ENCODE measurements at regions not wholly inside any gene's neighbourhood (a gene's known extent, or its start where the extent isn't known, plus 50 kb on each side); places are given as distances from the start of the nearest gene placed in this dataset.
A peak's percentile ranks its signal among the peaks of the same experiment; 100 is the strongest.

DNA sequence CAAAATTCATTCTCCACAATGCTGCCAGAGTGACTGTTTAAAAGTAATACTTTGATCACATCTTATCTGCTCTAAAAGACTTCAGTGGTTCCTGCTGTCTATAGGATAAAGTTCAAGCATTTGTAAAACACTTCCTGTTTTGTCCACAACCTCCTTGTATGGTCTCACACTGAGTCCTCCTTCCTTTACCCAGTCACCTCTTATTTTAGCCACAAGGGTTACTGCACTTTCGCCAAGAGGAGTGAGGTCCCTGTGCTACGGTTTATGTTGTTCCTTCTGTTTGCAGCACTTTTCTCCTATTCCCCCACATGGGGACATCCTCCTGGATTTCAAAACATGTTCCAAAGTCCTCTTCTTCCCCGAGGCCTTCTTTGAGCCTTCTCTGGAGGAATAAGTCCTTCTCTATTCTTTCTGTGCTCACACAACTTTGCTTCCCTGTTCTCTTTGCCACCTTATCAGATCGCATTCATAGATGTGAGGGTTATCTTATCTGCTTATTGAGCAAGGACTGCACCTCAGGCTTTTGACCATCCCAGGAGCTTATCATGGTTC is 112.2 kb upstream of the NABP1 start:
- no peak for DNase-seq

DNA sequence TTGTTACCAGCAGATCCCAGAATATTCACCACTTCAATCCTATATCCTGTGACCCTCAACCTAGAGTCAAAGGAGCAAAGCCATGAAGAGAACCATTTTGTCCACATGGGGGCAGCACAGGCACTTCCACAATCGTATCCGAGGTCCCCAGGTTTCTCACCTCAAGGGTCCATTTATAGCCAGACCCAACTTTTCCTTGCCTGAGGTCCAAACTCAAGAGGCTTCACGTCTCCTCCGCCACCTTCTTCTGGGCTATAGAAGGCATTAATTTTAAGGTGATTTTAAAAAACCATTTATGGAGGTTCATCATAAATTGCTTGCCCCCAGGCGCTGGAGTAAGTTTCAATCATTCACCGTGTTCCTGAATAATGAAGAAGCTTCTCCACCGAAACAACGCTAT is 111.6 kb upstream of the NABP1 start:
- peak; percentile 39 for DNase-seq

DNA sequence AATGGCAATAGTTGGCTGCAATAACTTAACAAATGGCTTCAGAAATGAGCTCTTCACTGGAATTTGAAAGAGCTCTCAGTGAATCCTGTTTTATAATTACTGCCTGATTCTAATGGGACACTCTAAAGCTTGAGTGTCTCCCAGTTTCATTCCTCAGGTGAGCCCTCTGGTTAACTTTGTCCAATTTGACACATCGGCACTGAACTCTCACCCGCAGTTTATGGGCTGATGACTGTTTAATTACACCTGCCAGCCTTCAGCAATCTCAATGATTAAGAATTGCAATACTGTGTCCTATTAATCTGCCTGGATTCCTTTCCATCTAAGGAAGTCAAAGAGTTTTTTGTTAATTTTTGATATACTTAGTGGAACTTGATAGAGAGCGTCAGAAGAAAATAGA is 110.7 kb upstream of the NABP1 start:
- DNase-seq: no peak

DNA sequence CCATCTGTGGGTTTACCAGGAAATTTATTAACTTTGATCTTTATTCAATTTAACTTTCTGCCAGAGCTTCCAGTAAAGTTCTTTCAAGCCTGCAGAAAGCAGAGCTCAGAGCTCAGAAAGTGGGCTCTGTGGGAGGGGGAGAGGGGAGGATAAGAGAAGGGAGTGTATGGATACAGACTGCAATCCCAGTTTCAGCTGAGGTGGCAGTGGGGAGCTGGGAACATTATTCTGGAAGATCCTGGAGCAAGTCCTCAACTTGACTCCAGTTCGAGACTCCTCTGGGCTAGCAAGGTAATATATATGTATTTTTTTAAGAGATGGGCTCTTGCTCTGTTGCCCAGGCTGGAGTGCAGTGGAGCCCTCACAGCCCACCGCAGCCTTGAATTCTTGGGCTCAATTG is 108.9 kb upstream of the NABP1 start:
- no peak for DNase-seq

DNA sequence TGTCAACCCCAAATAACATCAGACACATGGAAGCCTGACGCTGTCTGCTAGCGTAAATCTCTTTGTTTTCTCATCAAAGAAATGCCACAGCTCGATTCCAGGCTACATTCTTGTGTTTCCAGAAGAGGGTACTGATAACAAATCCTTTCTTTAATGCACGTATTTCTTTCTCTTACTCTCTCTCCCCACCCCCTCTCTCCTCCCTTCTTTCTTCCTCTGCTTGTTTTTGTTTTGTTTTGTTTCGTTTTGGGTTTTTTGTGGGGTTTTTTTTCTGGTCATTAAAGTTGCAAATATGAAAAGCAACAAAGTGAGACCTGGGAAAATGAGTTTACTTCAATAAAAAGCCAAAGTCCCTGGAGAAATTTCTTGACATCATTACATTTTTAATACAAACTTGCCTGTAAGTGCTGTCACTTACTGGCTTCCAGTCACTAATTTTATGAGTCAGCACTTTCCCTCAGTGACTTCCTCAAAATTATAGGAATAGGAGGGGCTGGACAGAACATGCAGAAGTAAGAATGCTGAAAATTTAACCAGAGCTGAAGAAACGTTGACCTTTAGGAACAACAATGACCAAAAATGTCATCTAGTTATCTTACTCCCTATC is 106.7 kb upstream of the NABP1 start:
- no peak for DNase-seq

DNA sequence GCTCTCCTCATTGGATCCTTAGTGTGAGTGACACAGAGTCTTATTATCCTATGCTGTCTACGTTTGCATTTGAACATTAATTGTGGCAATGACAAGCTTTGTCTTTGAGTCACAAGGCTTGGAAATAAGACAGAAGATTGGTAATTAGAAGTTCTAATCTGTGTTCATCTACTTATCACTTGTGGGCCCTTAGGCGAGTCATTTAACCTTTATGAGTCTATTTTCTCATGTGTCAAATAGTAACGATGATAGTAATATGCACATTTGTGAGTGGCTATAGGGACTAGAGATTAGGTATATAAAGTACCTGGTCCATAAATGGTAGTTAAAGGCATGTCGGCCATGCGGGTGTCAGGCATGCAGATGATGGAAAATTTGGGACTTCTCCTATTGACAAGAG is 105.6 kb upstream of the NABP1 start:
- no peak for DNase-seq

DNA sequence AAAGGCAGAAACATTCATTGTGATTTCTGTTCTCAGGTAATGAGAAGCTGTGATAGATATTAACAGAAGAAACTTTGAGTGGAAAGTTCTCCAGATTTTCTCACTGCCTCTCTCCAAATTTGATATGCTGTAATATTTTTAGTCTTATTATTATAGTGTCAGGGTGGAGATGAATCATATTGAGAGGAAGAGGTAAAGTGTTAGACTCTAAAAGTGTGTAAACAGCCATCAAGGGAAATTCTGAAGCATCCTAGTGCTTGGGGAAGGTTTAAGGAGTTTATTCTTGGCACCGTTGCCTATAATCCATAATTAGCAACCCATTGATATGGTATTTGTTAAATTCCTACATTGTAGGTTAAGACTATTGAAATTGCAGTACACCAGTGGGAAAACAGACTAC is 104.7 kb upstream of the NABP1 start:
- DNase-seq: no peak

DNA sequence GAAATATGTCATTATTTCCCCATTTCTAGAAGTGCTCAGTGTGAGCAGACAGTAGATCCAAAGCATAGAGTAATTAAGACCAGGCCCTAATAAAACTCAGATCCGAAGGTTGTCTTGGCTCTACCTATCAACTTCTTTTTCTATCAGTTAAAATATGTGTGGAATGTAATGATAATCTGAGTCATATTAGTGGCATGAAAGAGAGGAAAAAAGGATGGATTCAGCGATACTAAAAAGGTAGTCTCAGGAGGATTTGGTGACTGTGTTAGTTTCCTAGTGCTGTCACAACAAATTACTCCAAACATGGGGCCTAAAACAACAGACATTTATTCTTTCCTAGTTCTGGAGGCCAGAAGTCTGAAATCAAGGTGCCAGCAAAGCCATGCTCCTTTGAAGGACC is 103.7 kb upstream of the NABP1 start:
- DNase-seq: no peak

DNA sequence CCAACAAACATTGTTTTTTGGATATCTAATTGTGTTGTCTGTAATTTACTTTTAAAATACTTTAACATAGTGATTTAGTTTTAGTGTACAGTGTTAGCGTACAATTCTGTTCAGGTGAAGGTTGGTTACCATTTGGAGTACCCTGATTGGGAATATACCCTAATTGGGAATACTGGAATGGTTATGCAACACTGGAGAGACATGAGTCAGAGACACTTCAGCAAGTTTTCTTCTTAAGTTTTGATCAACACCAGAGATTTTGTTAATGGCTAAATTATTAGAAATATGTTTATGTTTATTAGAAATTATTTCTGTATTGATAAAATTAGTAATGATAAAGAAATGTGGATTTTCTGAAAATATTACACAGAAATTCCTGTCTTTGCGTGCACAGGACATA is 100.3 kb upstream of the NABP1 start:
- no peak for DNase-seq

DNA sequence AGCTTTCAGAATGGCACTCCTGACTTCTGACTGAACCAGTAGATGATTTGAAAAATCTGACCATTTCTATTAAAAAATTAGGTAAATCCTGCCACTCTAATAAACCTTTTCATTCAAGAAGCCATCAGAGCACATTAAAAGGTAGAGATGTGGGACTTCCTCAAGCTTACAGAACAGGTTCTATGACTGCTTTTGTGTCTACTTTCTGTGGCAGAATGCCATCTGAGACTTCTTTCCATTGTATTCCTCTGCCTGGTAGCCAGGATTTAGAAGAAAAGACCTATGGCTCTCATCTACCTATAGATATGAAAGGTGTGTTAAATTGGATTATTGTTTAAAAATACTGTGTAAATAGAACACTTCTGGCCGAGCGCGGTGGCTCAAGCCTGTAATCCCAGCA is 99.9 kb upstream of the NABP1 start:
- no peak for DNase-seq

DNA sequence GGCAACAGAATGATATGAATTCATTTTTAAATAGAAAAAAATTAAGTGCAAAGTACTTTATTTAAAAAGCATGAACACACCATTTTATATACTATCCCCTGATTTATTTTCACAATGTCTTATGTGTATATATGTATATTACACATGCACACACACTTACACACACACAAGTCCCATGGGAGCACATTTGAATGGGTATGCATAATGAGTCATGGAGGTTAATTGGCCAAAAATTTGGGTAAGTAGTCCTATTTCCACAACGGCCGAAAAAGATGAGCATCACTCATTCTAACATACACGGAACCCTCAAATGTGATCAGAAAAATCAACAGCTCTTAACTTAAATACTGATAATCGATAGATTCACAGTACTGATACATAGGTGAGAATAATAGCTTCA is 97.4 kb upstream of the NABP1 start:
- no peak for DNase-seq

DNA sequence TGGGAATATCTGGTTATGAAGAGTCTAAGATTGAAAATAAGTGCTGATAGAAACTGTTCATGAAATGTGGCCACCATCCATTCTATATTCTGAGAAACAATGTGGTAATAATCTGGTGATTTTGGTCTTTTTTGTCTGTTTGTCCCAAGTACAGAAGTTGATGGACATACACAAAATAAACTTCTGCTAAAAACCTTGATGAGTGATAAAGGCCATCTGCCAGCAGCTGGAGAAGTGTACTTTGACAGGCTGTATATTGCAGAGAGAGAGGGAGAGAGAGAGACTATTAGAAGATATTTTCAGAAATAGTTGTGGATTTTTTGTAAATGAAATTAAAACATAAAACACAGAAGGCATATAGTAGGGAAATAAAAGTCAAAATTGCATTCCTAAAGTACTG is 96.9 kb upstream of the NABP1 start:
- DNase-seq: no peak

DNA sequence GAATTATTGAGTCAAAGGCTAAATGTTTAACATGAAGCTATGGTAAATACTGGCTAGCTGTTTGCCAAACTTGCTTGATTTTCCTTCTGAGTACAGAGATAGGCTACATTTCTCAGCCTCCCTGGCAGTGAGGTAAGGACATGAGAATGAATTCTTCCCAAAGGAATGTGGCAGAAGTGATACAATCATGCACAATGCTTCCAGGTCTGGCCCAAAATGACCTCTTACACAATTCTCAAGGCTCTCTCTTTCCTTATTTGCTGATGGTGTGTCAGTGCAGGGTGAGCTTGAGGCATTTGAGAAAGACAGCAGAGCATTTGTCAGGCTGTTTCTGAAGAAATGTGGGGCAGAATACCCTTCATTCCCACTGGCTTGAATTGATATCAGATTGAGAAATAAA is 95.6 kb upstream of the NABP1 start:
- no peak for DNase-seq

DNA sequence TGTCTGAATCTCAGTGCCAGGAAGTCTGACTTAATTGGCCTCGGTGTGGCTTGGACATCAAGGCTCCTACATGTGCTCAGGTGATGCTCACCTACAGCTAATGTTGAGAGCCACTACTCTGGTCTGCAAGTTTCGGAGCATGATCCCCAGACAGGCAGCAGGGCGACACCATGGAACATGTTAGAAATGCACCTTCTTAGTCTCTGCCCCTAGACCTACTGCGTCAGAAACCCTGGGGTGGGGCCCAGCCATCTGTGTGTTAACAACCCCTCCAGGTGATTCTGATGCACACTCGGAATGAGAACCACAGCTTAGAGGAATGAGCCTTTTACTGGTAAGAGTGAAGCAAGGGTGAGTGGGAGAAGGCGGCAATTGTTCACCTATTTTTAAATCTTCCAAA is 86.9 kb upstream of the NABP1 start:
- DNase-seq: no peak

DNA sequence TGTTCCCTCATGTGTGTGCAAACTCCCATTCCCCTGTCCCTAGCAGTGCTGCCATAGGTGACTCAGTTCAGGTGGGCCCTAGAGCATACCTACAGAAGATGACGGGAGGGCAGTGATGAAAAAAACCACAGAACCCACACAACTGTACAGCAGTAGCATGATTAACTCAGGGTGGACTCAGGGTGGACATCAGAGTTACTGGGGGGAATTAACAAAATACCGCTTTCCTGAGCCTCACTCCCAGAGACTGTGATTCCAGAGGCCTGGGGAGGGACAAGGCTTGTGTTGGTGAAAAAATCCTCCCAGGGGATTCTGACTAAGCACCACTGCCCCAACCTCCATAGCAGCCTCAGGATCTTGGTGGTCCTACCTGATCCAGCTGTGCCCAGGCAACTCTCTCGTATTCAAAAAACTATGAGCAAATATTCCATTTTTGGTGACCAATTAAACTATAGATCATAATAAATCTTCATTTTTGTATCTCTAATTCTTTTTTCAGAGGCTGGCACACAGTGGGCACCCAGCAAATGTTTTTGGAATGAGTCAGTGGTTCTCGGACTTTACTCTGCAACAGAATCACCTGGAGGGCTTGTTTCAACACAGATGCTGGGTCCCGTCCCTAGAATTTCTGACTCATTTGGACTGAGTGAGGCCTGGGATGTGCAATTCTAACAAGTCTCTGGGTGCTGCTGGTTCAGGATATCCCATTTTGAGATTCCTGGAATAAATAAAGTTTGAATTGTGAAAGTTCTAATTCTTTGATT is 84.1 kb upstream of the NABP1 start:
- no peak for DNase-seq

DNA sequence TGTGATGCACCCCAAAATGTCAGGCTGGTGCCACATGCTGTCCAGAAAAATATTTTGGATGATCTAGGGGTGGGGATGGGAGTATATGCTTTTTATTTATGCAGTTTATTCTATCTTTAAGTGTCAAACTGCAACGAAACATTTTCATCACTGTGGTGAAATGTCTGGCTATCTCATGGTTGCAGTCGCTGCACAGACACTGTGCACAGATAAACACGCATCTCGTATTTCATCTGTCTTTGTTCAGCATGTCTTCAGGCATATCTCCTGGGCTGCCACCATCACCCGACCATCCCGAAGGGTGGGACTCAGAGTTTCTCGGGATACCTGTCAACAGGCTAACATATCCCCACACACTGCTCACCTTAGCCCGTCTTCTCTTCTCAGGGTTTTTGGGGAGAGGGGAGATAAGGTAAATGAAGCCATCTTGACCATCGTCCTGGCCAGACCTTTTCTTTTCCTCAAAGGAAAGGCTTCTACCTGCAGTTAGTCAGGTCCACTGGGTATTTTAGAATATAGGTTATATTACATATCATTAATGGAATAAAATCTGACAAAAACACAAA is 80.7 kb upstream of the NABP1 start:
- no peak for DNase-seq

DNA sequence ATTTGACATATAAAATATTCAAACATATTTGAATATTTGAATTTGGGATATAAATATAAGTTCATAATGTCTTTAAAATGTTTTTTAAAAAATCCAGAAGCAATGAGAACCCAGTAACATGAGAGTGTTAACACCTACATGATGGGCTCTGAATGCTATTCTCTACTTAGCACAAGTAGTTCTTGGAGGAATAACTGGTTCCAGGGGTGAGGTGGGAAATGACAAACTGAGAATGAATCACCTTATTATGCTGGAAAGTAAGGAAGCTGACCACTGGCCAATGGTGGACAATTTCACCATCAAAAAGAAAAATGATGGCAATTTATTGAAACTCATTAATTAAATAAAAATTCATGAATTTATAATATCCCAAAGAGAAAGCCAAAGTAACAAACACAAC is 79.6 kb upstream of the NABP1 start:
- no peak for DNase-seq

DNA sequence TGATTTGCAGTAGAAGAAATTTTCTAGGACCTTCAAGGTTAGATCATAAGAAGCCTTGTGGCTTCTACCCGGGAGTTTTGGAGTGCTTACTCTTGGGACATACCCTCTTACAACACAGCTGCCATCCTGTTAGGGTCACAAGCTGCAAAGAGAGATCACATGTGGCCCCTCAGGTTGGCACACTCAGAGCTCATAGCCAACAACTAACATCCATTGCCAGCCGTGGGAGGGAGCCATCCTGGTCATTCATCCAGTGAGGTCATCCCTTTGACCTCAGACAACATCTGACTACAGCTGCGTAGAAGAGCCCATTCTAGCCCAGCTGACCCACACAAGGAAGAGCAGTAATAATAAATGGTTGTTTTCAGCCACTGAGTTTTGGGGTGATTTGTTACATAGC is 76.9 kb upstream of the NABP1 start:
- no peak for DNase-seq

DNA sequence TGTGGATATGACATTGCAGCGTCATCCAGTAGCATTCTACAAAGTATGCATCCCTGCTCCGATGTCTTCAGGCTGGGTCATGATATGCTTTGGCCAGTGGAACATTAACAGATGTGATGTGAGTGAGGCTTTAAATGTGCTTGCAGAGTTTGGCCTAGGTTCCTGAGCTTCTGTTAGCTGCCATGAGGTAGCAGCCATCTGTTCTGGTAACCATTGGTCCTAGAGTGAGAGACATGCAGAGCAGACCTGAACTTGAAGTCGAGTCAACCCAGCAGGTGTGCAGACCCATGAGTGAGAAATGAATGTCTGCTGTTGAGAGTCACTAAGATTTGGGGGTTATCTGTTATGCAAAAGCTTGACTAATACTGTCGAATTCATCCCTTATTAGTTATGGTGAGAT is 73.8 kb upstream of the NABP1 start:
- no peak for DNase-seq

DNA sequence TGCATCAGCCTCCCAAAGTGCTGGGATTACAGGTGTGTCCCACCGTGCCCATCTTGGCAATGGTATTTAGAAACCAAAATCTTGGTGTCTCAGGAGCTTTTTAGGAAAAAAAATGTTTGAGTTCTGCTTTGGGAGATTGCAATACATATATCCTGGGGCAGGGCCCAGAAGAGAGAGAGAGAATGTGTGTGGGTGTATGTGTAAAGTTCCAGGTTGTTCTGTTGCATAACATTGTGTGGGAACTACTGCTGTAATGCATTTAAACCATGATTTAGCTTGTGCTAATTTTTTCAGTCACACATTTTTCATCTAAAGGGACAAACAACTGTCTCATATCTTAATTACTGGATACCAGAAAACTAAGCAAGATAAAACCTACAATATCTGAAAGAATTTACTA is 70.8 kb upstream of the NABP1 start:
- no peak for DNase-seq

DNA sequence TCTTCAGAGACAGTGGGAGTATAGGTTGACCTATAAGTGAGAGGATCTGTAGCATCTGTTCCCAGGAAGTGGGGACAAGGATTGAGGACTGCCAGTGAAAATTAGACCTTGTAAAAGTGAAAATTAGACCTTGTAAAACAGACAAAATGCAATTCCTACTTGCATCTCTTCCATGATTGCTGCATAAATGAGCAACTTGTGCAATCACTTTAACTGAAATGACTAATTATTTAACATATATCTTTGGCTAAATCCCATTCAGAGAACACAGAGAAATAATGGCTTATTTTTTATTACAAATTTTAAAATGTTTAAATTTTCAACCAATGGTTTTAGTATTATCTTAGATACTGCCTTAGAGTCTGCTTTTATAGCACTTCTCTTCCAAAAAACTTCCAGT is 67.2 kb upstream of the NABP1 start:
- no peak for DNase-seq

DNA sequence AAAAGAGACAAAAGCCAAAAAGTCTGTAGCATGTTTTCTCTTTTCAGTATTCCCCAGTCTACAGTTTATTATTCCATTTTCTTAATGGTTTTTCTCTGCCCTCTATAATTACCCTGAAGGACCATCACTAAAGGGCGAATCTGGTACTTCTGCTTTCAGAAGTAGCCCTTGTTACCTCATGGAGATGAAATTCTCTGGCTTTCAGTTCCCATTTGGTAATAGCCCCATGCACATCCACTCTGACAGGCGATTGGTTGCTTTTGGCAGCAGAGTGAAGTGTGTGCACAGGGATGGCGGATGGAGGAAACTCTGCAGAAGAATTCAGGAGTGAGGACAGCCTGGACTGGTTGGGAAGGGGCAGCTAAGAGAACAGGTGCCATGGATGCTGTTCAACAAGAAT is 66.3 kb upstream of the NABP1 start:
- no peak for DNase-seq

DNA sequence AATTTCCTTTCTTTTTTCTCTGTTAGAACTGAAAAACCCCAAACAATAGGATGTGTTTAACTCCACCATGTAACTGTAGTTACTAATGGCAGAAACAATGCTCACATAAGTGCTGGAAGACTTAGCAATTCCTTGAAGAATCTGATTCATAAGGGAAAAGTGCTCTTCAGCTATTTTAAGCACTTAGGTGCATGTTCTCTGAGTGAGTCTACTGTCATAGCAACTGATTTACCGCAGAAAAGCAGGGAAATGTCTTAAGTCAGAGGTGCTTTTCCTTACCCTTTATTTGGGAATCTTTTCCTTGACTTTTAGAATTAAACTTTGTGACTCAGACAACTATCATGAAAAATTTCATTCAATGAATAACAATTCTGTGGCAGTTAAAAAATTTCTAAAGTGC is 65.4 kb upstream of the NABP1 start:
- no peak for DNase-seq

DNA sequence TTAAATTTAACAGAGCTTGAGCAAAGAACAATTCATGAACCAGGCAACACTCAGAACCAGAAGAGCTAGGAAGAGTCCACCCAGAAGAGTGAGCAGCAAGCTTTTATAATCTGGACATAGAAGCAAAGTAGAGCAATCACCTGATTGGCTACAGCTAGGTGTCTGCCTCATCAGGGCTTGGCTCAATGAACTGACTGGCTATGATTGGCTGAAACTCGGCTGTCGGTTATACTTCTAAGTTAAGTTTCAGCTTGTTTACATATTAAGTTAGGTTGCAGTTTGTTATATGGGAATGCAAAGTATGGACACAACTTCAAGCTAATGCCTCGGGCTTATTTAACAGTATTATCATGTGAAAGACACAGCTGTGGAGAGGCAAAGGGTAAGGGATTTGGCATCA is 63.2 kb upstream of the NABP1 start:
- no peak for DNase-seq

DNA sequence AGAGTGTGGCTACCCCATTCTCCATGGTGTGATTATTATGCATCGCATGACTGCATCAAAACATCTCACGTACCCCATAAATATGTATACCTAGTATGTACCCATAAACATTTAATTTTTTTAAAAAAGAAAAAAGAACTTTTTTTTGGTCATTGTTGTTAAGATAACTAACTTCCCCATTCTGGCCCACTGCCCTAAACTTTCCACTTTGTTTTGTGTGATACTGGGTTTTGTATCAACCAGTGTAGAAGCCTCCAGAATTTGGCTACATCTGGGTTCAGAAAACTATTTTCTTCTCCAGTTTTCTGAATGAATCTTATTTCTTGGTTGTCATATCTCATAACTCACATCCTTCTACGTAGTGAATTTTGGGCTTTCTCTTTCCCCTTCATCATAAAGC is 62.3 kb upstream of the NABP1 start:
- DNase-seq: no peak

Measured in activated effector memory CD4-positive, alpha-beta T cell treated with Interleukin-2 at 50 U/mL for 16 hours (primary cell).